Fibroblast of gingiva (primary cell): ENCODE measurements at regions not wholly inside any gene's neighbourhood (a gene's known extent, or its start where the extent isn't known, plus 50 kb on each side); places are given as distances from the start of the nearest gene placed in this dataset.

Source experiments
- DNase-seq: peaks from one replicate; pipeline ENCODE4 v3.0.0-alpha.2; 2011; ENCODE audit warnings: low read depth

DNA sequence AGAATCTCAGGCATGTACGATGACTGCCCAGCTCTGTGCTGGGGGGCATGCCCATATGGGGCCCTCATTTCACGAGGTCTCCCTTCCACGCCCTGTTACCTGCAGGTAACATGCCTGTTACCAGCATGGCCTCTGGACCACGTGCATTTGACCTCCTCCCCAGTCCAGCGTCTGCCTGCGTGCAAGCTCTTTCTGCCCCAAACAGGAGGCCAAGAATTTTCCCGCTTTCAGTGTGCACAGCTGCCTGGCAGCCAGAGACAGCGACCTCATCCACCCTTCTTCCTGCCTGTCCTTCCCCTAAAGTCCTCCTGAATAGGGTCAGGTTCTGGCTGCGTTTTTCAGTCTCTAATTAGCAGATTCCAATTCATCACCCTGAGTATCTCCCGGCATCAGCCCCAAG, 306.5 kb upstream of the ZFHX3 start:
- DNase-seq = no peak

GRCh38 chr16:73350707-73351452, 303.0 kb upstream of the ZFHX3 start:
- no peak for DNase-seq

DNA sequence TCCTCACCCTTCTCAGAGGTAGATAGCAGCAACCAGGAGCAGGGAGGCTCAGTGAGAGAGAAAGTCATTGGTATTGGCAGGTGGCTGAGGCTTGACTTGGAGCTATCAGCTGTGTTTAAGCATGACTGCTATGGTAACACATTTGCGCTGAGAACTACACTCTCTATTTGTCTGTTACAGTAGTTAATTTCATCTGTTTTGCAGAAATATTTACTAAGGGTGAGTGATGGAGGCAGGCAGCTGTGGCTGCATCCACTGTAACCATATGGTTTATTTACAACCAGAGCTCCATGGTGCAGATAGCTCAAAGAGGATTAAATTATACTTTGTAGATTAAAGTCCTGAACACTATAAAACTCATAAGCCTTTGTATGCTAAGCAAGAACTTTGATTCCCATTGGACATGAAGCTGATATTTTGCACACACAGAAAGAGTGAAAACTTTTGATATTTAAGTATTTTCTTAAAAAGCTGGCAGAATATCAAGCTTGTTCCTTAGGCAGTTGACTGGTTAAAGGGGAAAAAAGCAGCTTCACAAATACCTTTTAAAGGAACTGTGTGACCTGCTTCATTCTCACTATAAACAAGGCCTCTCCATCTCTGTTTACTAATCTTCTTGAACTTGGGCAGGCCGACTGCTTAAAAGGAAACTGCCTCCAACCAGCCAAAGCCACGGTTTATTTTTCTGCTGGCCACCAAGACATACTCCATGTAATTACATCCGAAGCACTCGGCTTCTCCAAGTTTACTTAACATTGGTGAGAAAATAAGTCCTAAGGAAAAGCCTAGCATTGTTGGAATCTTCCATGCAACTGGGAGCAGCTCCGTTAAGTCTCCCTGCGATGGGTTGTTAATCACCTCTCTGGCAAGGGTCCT, 299.8 kb upstream of the ZFHX3 start:
- no peak for DNase-seq

DNA sequence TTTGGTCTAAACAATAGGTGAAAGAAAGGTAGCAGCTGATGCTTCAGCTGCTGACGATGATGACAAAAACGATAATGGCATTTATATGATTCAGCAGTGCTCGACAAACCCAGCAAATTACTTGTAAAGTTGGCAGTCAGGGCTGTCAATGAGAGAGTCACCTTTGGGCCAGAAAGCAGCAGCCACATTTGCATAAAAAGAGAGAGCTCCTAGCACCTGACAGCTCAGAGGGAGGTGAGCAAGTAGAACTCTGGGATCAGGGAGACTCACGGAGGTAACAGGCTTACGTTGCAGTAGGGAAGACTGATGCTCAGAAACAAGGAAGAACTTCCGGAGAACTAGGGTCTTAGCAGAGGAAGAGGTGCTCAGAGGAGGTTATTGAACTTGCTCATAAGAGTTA, 291.9 kb upstream of the ZFHX3 start:
- DNase-seq = no peak

DNA sequence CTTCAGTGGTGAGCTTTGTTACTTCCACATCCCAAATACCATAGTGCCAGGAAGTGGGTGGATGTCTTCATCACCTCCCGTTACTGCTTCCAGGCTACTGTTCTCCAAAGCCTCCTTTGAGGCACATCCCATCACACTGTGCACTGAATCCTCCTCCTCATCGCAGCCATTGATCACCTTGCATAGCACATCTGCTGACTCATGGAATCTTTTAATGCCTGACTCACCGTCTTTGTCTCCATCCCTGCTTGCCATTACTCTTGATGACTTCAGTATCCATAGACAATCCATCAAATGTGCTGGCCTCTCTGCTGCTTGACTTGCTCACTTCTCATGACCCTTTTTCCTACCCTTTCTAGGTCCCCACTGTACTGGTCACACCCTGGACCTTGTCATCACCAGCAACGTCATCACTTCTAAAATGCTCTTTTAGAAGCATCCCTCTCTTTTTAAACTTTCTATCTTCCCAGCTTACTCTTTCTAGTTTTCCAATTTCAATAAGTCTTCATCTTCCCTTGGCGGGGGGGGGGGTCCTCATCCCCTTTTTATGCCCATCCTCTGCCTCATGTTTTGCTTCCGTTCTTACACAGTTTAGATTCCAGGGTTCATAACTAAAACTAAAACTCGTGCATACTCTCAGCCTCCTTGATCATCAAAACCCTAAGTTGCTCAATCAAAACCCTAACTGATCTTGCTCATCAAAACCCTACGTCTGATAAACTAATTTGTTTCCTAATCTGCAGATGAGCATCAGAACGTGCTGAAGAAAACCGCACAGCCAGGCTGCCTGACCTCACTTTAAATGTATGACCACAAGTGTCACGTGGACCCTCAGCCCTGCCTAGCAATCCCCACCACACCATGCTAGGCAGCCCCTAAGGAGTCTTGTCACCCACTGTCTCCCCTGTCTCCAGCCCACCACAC, 289.7 kb upstream of the ZFHX3 start:
- DNase-seq = no peak

- DNase-seq = no peak
Observed at GRCh38 chr16:73329358-73330286, 281.7 kb upstream of the ZFHX3 start.

DNA sequence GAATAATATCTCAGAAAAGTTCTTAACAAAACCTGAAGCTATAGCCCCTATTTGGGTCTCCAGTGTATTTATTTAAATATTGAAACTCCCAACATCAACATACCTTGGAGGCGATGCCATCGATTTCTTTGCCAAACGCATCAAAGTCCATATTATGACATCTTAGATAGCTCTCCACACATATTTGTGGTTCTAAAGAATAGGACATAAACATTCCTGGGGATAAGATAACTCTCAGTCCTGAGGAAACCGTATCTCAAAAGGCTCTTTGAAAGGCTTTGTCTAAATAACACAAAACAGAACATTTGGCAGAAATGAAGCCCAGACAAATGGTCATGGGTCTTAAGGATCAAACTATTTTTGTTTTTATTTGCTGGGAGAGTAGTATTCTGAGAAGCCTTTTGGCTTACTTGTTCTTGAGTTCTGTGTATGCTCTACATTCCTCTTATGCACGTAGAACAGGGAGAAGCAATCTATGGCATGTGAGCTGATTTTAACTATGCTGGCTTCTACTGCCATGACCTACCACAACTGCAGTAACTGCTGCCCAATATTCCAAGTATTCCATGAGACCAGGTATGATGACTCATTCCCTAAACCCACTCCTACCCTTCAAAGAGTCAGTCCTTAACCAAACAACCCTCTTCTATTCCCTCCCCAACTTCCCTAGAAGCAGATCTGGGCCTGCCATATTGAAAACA, 279.0 kb upstream of the ZFHX3 start:
- no peak for DNase-seq

DNA sequence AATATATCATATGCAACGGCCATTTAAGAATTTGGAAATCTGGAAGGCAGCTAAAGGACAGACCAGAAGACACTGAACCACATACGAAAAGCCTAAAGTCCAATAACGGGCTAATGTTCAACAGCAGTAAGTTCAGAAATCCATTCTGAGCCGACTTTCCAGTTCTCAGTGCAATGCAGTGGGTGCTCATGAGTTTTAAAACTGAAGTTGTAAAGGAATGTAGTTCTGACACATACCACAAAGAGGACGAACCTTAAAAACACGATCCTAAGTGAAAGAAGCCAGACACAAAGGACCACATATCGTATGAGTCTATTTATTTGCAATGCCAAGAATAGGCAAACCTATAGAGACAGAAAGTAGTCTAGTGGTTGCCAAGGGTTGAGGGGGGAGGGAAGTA, 278.3 kb upstream of the ZFHX3 start:
- DNase-seq = no peak

GRCh38 chr16:73323880-73324279, 276.0 kb upstream of the ZFHX3 start:
- DNase-seq = no peak

- no peak for DNase-seq
Observed at GRCh38 chr16:73322856-73323255, 274.9 kb upstream of the ZFHX3 start.

DNA sequence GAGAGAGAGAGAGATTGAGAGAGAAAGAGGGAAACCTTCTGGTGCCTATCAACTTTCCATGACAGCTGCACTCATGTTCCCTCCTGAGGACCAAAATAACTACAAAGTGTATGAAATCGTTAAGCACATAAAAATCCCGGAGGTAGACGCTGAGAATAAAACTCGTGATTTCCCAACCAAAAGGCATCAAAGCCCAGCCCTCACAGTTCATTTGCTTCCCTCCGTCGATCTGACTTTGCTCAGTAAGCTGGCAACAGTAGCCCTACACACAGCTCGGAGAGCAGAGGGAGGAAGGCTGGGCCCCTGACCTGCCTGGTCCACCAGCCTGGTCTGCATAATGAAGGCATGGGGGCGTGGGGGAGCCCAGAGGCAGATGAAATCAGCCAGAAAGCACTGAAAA, 273.9 kb upstream of the ZFHX3 start:
- DNase-seq = no peak

DNA sequence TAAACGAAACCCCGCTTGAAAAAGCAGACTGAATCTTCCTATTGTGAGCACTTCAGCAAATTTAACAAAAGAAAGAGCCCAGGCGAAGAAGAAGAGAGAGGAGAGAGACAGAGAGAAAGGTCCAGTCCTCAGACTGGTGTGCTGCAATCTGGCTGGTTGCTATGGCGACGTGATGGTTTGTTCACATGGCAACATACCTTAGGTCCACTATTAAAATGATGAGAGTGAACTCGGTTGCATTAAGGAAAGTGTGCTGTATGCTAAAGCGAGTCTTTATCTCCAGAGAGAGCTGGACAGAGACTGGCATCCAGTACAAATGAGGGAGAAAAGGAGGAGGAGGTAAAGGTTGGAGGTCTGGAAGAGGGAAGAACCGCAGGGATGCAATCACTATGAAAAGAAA, 271.8 kb upstream of the ZFHX3 start:
- DNase-seq = no peak

DNA sequence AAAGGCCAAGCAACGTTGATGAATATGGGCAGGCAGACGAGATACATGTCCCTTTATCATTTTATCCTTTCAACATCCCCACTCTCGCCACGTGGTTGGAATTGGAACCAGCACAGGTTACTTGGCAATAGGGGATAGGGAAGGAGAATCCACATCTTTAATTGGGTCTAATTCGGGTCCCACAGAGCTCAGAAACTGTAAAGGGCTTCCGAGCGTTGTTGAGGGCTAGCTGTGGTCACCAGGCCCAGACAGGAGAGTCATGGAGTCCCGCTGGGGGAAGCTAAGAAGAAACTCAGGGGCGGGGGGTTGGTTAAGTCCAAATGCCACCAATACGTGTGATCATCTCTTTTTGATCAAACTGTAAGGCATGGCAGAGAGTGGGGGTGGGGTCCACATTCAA, 271.3 kb upstream of the ZFHX3 start:
- DNase-seq = no peak

GRCh38 chr16:73317321-73317857, 269.5 kb upstream of the ZFHX3 start:
- DNase-seq = no peak

DNA sequence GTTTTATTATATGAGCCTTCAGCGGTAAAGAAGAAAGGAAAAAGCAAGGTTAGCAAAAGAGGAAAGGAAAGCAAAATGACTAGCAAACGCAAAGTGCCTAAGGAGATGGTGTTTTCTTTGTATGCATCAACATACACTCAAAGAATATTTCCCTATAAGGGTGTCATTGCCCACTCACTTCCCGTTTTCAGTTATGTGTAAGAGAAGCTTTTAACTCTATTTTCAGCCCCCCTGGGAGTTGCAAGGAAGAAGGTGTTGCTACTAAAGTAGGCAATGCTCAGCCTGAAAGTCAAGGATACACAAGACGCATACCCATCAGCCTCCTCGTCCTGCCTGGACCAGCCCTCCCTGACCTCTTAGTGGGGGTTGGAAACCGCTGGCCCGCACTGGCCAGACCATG, 267.7 kb upstream of the ZFHX3 start:
- DNase-seq = no peak

GRCh38 chr16:73313950-73314349, 266.0 kb upstream of the ZFHX3 start:
- DNase-seq = no peak

- DNase-seq = no peak
Observed at GRCh38 chr16:73311857-73312723, 264.2 kb upstream of the ZFHX3 start.

GRCh38 chr16:73308771-73309170, 260.8 kb upstream of the ZFHX3 start:
- DNase-seq = no peak

GRCh38 chr16:73306901-73307413, 259.0 kb upstream of the ZFHX3 start:
- DNase-seq = no peak
